NCI-H146 (cell line): ENCODE measurements at regions not wholly inside any gene's neighbourhood (a gene's known extent, or its start where the extent isn't known, plus 50 kb on each side); places are given as distances from the start of the nearest gene placed in this dataset.
"Not testable (repeated sequence)": the region's sequence is repeated elsewhere in the genome, so short reads cannot be mapped to it uniquely, and the experiment has no call there.

ENCODE experiments used
- DNase-seq: peaks from one replicate; lab custom pipeline; 2025; lab: John Stamatoyannopoulos, UW

DNA sequence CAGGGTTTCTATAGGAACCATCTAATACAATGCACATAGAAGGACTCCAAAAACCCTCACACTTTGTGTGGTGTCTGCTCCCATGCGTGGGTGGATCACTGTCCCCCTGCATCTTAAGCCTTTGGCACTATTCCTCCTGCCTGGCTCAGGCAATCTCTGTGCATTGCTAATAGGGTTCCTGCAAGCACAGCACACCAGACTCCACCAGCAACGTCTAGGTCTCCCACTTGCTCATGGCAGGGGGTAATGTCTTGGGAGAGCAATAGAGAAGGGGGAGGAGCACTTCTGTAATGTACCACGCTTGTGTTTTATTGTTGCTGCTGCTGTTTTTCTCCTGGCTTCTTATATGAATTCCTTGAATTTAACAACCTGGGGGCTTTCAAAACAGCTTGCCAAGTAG, 182.6 kb upstream of the GLRA1 start:
- no peak for DNase-seq

DNA sequence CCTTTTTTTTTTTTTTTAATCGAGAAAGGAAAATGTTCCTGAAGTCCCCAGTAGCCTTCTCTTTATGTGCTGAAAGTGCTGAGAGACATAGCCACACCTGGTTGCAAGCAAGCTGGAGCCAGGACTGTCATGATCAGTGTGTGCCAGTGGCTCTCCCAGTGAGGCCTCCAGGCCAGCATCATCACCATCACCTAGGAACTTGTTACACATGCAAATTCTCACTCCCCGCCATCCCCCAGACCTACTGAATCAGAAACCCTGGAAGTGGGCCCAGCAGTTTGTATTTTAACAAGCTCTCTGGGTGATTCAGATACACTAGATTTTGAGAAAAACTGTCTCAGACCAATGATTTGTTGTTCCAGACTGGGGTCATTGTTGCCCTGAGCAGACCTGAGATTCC, 181.9 kb upstream of the GLRA1 start:
- no peak for DNase-seq

DNA sequence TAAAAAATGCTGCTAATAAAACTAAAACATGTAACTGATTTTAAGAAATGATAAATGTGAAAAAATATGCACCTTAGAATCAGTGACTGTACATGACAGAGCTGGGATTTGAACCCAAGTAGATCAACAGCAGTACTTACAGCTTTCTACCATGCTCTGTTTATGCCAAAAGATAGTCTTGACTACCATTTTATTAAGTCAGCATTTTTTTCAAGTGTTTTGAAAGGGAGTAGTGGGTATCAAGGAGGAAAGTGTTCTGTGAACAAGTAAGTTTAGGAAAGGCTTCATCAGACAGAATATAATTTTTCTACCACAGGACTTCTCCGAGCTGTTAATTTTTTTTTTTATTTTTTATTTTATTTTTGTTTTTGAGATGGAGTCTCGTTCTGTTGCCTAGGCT, 180.4 kb upstream of the GLRA1 start:
- no peak for DNase-seq

DNA sequence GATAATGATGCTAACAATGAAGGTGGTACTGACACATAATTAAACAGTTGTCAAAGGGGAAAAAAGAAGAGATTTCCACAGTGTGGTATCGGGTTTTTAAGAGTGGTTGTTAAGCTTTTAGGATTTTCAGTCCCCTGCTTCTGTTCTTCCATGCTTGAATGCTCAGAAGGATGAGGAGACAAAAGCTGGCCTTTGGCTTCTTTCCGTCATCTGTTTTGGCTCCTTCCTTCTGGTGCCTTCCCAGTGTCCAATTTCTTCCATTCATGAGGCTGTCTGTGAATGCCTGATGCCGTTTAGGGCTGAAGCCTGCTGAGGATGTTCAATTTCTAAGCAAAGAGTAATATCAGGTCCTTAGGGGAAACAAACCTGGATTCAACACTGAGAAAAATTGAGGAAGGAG, 179.6 kb upstream of the GLRA1 start:
- DNase-seq, result no peak

DNA sequence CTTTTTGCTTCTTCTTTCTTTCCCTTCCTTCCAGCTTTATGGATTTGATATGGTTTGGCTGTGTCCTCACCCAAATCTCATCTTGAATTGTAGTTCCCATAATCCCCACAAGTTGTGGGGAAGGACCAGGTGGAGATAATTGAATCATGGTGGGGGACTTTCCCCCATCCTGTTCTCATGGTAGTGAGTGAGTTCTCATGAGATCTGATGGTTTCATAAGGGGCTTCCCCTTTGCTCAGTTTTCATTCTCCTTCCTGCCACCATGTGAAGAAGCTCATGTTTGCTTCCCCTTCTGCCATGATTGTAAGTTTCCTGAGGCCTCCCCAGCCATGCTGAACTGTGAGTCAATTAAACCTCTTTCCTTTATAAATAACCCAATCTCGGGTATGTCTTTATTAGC, 178.3 kb upstream of the GLRA1 start:
- not testable (repeated sequence) for DNase-seq

DNA sequence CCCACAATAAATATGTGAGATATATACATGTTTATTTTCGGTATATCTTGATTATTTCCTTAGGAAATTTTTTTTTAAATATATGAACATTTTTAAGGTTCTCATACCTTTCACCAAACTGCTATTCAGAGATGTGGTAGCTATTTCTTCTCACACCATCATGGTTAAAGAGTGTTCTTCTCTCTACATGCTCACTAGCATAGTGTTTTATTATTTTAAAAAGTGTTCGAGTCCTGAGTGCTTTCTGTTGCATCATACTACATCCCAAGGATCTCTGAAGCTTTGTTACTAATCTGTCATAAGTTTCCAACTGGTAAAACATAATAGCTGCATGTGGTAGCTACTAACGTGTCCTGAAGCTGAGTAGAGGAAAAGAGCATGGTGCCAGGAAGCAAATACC, 177.4 kb upstream of the GLRA1 start:
- DNase-seq, result no peak

DNA sequence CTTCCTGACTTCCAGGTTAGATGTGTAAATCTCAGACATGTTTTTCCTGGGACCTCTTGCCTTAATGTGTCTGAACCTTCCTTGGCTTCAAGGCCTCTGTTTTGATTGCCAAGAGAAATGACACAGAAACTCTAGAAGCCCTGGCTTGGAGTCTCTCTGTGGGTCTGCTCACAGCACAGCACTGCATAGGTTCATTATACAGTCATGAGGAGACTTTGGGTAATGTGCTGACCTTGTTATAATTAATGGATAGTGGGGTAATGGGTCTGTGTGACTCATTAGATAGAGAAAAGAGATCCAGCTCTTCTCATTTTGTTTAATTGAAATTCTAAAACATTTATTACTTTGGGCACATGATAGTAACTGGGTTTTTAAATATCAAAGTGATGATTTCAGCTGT, 175.8 kb upstream of the GLRA1 start:
- DNase-seq, result no peak

DNA sequence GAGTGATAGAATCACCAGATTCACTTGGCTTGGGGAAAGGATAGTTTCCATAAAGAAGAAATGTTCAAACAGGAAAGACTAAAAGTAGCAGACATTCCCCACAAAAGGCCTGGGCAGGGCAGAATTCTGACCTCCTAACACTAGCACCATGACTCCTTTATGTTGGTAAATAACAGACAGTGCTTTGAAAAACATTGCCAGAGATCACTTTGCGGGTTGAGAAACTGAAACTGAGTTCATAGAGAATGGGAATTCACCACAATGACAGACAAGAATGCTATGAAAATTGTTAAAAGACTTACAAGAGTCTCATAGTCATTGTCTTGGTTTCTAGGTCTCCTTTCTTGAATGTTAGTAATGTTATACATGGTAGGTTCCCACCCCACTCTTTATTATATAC, 172.5 kb upstream of the GLRA1 start:
- no peak for DNase-seq

DNA sequence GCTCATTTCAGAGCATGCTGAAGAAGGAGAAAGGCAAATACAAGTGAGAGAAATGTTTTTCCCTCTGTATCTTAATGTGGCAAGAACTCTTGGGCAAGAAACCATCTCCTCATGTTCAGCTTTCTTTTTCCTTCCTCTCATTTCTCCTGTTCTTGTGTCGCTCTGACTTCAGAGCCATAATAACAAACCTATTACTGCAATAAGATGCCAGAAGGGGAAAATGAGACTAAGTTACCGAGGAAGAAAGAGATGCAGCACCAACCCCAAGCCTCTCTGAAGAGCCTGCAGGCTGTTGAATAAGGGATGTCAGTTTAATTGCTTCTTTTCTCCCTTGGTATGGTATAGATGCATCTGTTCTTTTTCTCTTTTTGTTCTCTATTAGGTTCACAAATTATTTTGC, 170.1 kb upstream of the GLRA1 start:
- DNase-seq, result no peak

DNA sequence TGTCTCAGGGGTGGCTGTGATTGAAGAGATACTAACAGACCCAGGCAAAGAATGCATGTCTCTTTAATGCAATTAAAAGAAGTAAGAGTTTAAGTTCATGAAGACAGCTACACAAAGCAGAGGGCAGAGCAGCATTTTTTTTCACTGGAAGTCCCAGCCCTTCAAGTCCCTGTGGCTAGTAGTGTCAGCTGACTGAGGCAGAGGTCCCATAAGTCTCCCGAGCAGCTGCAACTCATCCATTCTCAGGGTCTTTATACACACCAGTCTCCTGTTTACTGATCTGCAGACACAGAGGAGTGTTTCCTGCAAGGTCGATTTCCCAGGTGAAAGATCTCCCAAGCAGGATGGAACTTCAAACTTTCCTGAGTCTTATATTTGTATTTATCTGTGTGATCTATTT, 169.4 kb upstream of the GLRA1 start:
- no peak for DNase-seq

DNA sequence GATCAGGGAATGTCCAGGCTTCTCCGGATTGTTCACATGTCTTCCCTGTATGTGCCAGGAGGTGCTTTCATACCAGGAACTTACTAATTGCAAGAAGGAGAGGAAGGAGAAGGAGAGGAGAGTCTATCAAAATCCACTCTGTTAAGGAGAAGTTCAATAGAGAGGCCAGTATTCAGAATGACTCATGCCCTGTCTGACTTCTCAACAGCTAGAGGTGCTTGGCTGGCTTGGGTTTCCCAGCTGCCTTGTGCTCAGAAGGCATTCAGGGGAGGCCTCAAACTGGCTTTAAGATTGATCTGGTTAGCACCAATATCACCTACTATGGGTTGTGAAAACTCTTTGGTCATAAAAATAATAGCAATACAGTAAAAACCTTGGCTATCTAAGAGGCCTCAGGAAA, 167.9 kb upstream of the GLRA1 start:
- DNase-seq, result no peak

DNA sequence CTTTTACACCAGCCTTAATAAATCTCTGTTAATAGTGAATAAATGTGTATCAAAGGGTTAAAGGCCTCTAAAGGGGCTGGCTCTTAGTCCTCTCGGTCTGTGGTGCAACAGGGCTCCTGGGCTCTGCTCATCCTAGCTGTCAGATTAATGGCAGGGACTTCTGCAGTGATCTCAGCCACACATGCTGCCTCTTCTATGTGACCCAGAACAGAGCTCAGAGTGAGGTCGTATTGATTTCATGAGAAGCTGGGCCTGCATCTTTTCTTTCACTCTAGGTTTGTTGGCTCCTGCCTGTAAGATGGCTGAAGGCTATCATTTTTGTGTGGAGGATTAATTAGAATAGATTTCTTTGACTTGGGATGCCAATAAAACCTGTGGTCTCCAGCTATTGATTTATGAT, 165.0 kb upstream of the GLRA1 start:
- no peak for DNase-seq

DNA sequence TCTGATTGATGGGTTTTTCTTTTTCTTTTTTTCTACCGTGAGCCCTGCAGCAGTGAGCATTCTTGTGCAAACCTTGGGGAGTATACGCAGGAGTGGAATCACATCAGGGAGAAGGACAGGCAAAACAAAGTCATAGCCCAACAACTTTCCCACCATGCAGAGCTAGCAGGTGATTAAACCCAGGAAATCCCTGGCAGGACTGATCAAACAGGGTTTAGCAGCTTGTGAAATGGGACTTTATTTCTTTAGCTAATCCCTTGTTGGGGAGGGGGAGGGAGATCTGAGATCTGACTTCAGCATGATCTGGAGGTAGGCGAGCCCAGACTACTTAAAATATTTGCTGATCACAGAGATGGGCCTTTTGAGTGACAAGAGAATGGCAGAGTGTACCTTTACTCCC, 162.0 kb upstream of the GLRA1 start:
- no peak for DNase-seq

DNA sequence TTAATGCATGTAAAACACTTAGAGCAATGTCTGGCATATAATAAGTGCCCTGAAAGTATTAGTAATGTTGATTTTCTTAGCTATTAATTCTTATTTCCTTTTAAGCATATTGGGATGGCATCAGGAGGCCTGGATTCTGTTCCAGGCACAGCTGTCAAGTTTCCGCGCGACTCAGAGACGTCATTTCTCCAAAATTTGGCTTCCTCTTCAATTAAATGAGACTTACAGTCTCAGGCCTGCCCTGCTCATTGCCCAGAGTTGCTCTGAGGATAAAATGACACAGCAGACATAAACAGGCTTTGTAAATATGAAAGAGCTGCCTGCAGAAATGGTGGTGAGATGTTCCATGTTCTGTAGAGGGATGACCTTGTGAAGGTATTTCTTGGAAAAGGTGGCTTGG, 159.8 kb upstream of the GLRA1 start:
- DNase-seq, result no peak

DNA sequence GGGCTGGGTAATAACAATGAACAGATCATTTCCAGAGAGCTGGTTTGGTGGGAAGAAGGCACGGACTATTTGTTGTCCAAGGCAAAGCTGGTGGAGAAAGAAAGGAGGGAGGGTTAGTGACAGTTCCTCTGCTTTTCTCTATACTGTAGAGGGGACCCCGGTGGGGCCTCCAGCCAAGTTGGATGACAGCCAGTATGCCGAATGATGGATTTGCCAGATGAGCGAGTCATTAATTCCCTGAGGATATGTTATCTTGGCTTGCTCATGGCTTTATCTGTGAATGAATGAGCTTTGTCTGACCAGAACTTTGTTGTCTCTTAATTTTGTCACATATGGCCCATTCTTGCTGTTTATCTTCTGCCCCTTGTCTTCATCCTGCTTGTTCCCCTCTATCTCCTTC, 158.6 kb upstream of the GLRA1 start:
- no peak for DNase-seq

DNA sequence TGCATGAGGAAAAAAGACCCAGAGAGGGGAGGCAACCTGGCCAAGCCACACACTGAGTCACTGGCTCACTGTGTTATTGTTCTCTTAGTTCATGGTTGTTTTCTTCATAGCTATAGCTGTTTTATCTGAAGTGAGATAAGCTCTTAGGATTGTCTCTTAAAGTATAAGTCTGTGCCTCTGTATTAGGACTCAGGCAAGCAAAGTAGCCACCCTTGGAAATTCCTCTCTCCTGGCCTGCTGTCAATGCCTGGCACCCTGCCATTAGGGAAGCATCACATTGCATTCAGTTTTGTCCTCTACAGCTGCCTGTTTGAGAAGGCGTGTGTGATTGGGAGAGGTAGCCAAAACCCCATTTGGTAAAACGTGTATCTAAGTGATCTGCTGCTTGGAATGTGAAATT, 147.4 kb upstream of the GLRA1 start:
- no peak for DNase-seq

DNA sequence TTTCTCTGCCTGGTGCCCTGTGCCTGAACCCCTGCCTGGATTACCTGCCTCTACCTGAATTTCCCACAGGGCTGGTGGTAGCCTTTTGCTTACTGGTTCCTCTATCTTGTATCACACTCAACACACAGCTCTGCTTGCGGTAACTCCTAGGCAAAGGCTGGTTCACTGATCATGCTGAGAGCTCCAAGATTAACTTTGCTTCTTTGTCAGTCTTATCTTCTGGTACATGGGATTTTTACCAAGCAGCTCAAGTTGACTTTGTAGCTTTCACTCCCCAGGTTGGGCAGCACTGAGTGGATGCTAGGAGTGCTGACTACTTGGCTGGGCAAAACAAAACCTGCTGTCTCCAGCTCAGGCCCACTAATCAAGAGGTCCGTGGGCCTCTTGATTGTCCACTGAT, 145.9 kb upstream of the GLRA1 start:
- no peak for DNase-seq

DNA sequence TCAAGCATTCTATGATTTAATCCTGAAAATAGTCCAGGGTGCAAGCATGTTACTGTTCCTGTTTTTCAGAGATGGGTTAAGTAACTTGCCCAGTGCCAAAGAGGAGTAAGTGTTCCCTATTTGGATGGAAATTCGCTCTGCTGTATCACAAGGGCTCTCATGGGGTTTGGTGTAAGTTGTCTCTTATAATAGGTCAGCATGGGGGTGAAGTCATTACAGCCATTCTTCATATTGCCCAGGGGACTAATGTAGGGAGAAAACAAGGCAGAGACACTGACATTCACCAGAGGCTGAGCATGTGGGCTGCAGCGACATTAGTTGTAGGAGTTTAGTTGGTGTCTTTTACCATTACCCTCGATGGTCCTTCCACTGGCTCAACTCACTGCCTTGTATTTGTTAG, 142.1 kb upstream of the GLRA1 start:
- DNase-seq, result no peak

DNA sequence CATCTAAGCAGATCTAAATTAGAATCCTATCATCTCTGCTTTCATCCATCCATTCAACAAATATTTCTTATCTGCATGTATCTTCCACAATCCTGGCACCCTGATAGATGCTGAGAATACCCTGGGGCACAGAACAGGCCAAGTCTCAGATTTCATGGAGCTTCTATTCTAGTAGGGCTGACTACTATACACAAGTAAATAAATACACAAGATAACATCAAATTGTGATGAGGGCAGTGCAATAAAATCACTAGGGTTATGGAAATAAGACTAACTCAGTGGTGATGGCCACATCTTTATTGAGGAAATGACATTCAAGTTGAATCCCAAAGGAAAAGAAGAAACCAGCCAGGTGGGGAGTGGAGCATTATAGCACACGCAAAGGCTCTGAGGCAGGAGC, 138.4 kb upstream of the GLRA1 start:
- no peak for DNase-seq

DNA sequence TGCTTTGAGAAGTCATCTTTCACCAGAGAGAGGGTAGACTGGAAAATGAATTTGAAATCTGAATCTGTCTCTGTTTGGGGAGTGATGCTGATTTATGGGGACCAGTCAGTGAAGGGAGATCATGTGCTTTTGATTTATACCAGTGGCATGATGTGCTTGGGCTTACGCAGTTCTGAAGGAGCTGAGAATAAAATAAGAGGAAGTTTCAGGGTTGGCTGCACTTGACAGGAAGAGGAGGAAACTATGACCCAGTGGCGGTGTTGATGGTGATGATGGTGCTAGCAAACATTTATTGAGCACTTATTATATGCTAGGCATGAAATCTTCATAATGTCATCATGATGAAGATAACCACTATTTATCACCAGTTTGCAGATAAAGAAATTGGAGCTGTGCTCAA, 136.4 kb upstream of the GLRA1 start:
- DNase-seq, result no peak

DNA sequence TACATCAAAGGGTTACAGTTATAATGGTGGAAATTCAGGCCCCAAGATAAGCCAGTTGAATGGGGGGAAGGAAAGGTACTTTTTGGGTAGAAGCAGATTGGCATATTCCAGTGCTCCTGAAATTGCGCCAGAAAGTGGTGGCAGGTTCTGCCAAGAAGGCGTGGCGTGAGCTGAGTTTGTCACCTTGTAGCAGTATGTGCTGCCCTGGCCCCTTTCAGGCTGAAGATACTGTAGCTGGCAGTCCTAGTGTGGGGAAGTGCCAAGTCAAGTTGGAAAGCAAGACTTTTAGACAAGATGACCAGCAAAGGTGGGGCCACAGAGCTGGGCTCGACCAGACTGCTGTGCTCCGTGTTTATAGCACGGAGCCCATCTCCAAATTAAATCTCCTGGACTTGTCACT, 133.6 kb upstream of the GLRA1 start:
- DNase-seq, result no peak

DNA sequence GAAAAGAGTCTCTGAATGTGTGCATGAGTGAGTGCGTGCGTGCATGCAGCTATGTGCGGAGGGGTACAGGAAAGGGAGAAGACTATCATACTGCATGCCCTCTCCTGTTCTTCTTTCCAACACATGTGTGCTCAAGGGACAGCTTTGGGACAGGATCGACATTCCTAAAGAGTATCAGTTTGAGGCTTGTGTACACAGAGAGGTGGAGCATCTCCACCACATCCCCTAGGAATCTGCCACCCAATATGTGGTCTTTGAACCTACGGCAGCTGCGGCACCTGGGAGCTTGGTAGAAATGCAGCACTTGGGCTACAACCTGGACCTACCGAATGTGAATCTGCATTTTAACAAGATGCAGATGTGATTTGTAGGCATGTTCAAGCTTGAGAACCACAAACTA, 132.3 kb upstream of the GLRA1 start:
- DNase-seq, result no peak

DNA sequence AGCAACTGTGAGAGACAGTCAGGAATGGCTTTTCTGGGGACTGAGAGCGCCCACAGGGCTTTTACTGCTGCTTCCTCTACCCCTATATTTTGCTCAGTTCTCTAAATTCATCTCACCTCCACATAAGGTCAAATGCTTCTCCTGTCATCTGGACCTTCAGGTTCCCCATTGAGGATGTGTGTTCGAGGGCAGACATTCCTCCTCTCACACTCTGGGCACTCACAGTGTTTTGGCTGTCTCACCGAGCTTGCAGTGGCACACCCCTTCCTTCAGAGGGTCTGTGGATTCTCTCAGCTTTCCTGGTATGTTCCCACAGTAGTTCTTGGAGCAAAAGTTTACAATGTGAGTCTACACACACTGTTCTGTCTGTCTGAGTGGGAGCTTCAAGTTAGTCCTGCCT, 127.8 kb upstream of the GLRA1 start:
- no peak for DNase-seq

DNA sequence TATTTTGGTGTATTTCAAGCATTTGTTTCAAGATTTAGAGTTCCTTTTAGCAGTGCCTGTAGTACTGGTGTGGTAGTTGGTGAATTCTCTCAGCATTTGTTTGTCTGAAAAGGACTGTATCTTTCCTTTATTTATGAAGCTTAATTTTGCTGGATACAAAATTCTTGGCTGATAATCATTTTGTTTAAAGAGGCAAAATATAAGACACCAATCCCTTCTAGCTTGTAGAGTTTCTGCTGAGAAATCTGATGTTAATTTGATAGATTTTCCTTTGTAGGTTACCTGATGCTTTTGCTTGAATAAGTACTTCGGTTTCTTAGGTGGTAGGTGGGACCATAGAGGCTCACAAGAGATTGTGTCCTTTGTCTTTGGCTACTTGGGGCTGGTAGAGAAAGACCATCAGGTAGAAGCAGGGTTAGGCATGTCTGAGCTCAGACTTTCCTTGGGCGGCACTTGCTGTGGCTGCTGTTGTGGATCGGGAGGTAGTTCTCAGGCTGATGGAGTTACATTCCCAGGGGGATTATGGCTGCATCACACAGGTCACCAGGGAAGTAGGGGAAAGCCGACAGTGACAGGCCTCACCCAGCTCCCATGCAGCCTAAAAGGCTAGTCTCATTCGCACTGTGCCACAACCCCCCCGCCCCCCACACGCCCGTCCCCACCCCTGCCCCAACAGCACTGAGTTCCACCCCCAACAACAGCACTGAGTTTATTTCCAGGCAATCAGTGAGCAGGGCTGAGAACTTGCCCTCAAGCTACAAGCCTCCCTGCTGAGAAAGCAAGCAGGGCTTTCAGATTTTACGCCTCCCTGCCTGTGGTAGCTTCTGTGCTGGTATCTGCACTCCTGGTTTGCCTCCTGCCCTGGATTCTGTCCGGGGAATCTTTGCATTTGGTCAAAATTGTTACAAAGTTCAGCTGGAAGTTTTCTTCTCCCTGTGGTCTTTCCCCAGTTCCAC, 127.1 kb upstream of the GLRA1 start:
- peak; percentile 38 for DNase-seq
